NCI-H345 (cell line): ENCODE measurements at regions not wholly inside any gene's neighbourhood (a gene's known extent, or its start where the extent isn't known, plus 50 kb on each side); places are given as distances from the start of the nearest gene placed in this dataset.
"Not testable (repeated sequence)": the region's sequence is repeated elsewhere in the genome, so short reads cannot be mapped to it uniquely, and the experiment has no call there.

ENCODE experiments used
- DNase-seq: peaks from one replicate; lab custom pipeline; 2025; lab: John Stamatoyannopoulos, UW

DNA sequence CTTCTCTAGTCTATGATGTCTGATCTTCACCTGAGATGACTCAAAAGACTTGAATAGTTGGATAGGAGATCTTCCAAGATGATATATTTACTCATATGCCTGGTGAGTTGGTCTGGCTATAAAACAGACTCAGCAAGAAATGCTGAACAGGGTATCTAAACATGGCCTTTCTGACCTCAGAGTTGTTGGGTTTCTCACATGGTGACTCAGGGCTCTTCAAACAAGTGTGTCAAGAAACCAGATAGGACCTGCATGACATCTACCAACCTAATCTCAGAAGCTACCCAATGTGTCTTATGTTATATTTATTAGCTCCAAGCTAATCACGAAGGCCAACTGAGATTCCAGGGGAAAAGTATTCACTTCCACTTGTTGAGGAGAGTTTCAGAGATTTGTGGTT is 1477.3 kb downstream of the CDH8 start:
- no peak for DNase-seq

DNA sequence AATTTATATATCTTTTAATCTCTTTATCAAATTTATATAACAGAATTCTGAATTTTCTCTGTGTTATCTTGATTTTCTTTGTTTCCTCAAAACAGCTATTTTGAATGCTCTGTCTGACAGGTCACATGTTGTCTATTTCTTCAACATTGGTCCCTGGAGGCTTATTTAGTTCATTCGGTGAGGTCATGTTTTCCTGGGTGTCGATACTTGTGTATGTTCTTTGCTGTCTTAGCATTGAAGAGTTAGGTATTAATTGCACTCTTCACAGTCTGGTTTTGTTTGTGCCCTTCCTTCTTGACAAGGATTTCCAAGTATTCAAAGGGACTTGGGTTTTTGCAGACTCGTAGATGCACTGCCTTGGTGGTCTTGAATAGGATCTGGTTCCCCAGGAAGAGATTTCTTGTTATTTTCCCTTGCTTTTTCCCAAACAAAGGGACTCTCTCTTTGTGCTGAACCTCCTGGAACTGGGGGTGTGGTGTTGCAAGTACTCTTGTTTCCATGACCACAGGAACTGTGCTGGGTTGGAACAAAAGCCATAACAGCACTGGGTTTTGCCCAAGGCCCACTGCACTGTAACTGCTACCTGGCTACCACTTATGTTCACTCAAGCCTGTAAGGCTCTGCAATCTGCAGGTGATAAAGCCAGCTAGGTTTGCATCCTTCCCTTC is 1483.0 kb downstream of the CDH8 start:
- no peak for DNase-seq

DNA sequence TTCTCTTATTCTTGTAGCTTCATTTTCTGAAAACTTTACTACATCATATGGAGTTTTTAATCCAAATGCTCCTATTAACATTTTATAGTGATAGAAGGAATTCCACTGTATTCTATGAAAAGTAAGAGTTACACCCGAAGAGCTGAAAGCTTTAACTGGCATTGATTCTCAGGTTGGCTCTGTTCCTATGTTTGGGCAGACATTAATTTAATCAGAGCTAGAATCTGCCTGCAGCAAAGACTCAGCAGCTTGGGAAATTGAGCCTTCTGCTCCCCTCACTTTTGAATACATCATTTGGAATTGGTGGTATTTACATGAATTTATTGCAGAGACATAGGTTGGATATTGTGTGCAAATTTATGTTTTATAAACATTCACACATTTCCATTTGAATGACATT is 1494.7 kb downstream of the CDH8 start:
- DNase-seq = no peak

DNA sequence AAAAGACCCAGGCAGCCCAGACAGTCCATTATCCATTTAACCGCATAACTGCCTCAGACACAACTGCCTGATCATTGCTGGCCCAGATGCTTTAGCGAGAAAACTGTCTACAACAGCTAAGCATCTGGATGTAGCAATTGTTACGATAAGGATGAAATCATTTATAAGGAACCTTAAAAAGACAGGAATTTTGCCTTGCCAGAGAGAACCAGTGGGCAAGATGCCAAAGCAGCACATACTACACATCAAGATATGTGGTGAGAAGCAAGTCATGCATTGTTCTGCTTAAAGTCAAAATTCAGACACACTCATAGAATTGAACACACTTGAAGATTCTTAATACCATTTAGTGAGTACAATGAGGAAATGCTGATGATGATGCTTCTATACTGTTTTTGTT is 1525.3 kb downstream of the CDH8 start:
- DNase-seq = no peak

DNA sequence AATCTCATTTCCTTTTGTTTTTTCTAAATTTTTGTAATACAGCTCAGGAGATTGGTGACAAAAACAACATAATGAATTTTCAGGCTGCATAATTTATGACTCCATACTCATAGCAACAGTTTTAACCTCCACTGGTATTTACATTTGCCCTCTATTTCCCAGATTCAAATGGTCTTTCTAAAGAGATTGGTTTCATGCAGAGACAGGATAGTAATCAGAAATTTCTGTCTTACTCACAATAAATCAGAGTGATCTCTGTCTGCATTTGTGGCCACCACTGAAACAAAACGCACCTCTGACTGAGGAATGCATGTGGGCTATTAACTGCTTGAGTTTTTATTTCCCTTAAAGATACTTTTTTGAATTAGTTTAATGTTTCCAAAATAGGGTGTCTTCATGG is 1526.0 kb downstream of the CDH8 start:
- no peak for DNase-seq

DNA sequence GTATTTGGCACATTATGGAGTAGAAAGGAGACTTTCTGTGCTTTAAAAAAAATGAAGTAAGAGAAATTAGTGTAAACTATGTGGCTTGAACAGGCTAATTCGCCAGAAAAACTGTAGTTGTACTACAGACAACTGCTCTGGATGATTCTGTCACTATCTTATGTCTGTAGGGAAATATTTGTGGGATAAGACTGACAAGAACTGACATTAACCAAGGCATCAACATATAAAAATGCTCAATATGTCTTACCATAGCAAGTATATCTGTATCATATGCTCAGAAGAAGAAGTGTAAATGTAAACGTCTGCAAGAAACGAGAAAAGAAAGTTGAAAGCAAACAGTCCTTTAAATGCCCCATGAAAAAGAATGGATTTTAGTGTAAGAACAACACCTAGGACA is 1545.0 kb downstream of the CDH8 start:
- DNase-seq = no peak

DNA sequence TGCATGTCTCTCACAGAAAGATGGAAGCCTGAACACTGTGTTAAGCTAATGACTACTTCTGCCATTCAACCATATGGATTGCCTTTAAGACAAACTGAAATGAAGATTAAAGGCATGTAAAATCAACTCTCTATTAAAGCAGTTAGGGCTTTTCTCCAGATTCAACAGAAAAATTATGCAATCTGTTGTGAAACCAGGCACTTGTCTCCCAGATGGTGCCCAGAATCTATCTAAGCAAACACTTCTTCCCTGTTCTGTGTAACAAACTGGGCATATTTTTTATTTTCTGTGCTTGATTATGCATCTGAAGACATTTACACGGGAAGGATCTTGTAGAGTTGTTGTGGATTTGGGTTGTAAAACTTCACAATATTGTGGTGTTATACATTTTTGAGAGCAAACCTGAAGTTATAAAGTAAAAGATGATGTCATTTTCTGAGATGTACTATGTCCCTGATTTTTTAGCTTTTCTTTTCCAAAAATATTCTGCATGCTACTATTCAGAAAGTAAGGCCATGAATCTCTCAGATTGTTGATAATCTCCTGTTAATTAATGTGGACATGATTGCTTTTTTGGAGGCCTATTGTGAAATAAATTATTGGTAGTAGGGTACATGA is 1550.3 kb downstream of the CDH8 start:
- DNase-seq = no peak

DNA sequence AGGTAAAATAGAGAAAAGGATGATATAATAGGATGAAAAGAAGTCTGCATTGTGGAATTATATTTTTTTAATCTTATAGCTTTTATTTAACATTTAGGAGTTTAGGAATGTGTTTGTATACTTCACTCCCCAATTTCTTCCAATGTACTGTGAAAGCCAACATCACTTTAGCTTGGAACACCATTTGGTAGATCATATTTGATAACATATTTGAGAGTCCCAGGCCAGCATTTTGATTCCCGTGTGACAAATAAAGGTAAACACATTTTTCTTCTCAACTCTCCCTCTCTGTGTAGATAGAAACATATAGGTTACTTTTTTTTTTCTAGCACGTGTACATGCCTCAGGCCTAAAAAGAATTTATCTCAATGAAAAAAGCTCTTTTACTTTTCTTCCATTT is 1551.3 kb downstream of the CDH8 start:
- no peak for DNase-seq

DNA sequence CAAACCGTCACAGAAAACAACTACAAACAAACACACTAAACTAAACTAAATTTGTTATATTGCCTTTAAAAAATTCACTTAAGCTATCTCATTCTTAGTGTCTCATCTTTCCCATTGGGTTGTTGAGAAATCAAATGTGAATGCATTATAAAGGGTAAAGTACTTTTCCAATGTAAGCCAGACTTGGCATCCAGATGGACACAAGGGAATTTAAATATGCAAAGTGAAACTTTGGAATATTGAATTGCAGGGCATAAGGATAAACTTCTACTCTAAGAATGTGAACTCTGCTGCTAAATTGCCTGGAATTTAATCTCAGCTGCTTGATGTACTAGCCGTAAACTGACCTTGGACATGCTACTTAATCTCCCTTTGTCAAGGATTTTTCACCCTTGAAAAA is 1554.6 kb downstream of the CDH8 start:
- no peak for DNase-seq

DNA sequence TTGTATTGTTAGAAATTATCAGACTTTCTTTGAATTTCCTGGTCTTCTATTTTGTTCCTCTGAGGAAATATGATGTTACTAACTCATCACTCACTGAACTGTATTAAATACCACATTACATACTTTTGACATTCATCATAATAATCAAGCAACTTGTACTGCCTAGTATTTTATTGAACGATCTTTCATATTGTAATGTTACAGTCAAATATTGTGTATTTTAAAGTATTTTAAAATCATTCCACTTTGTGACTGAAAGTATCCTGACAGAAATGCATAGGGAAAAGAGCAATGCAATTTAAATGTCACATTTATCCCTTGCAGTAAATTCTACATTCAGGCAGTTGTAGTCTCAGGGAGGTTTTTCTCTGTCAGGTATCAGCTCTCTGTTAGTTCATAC is 1557.4 kb downstream of the CDH8 start:
- no peak for DNase-seq

DNA sequence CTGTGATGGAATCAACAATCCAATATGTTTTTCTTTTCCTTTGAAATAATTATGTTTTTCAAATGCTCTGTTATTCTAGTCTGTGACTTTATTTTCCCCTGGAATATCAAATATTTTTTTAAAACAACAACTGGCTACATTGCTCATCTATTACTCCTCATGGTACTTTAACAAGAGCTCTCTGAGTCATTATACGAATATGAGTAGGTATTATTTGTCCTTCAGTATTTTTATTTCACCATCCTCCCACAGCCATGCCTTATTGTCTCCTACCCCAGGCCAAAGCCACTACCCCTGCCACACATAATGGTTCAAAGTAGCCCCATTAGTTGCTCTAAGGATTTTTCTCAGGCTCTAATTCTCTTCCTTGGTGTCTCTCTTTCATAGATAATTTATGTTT is 1572.3 kb downstream of the CDH8 start:
- DNase-seq = no peak

DNA sequence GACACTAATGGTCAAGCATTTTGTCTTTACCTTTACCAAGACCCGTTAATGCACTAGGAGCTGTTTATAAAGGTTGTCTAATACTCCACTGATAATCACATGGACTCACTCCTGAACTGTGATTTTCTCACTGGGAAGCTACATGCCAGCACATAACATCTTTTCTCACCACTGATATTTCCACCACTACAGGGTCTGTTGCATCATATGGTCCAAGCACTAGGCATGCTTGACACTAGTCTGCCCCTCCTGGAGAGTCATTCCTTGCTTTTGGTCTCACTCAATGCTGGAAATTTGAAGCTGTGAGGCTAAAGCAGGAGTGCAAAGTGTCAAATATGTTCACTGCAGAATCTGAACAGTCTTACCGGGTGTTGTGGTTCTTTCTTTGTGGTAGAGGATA is 1576.8 kb downstream of the CDH8 start:
- no peak for DNase-seq

DNA sequence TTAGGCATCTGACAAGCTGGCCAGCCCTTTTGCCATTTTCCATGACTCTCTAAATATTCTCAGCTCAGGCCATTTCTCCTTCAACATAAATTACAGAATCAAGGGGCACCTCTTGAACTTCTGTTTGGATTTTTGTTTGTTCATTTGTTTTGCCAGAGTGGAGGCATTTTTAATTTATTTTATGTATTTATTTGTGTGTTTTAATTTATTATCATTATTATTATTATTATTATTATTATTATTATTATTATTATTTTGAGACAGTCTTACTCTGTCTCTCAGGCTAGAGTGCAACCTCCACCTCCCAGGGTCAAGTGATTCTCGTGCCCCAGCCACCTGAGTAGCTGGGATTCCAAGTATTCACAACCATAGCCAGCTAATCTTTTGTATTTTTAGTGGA is 1578.0 kb downstream of the CDH8 start:
- DNase-seq = no peak

DNA sequence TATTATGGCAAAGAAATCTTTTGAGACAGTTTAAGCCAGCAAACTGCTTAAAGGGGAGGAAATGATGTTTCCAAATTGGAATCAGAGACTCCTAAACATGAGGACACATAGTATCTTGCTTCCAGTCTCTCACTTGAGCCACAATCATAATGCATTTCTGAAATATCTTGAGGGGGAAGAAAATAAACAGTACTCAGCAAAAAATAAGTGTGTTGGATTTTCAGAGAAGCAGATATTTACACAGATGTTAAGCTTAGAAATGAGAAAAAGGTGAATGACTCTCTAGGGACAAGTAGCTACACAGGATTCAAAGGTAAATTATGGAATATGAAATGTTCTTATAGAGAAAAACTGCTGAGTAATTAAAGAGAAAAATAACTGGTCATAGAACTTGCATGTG is 1583.6 kb downstream of the CDH8 start:
- DNase-seq = no peak

DNA sequence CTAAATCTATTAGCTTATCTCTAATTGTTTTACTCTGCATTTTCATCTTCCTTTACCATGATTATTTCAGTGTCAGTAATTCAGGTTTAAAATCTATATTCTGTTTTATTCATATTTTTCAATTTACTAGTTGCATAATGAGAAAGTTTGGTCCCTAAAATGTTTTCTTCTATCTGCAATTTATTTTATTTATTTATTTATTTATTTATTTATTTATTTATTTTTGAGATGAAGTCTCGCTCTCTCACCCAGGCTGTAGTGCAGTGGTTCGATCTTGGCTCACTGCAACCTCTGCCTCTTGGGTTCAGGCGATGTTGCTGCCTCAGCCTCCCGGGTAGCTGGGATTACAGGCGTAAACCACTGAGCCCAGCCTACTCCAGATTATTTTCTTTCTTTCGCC is 1597.3 kb downstream of the CDH8 start:
- DNase-seq = no peak

DNA sequence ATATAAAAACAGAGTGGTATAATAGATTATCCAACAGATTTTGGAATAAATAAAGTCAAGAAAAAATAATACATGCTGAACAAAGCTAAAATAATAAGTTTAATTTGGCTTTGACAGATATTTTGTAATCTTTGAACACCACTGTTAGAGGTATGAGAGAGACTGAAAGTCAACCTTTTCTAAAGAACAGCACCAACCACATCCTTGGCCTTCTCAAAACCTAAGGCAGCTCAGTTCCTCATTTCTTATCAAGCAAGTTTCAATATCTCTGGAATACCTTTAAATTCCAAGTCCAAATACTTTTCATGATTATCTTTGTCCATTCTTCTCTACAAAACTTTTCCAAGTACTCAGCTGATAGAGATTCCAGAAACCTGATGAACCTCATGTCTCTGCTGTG is 1603.8 kb downstream of the CDH8 start:
- no peak for DNase-seq

DNA sequence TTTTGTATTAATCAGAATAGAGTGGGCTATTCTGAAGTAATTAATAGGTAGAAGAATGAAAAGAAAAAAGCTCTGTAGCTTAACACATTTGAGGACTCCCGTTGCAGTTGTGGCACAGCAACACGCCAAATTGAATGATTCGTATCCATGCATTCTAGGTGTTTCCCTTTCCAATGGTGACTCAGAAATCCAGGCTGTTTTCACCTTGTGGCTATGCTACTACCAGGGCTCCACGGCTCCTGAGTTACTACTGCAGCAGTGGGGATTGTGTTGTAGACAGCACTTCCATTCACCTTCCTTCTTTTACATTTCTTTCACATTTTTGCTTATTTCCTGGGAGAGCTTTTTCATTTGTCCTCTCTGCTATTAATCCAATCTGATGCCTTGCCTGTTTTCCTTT is 1616.4 kb downstream of the CDH8 start:
- DNase-seq = no peak

DNA sequence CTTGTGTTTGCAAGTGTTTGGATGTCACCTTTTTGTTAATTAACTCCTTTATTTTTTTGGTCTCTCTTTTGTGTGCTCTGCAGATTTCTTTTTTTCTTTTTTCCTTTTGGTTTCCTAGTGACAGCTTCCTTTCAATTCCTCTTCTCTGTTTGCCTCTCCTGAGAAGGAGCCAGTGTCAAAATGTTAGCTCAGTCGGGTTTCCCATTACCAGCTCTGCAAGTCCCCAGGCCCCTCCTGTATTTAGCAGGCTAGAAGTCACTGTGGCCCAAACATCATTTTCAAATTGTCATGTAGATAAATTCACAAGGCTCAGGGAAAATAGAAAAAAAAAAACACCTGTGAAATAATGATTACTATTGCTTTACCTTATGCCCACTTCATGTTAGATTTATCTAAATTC is 1621.6 kb downstream of the CDH8 start:
- DNase-seq = no peak

DNA sequence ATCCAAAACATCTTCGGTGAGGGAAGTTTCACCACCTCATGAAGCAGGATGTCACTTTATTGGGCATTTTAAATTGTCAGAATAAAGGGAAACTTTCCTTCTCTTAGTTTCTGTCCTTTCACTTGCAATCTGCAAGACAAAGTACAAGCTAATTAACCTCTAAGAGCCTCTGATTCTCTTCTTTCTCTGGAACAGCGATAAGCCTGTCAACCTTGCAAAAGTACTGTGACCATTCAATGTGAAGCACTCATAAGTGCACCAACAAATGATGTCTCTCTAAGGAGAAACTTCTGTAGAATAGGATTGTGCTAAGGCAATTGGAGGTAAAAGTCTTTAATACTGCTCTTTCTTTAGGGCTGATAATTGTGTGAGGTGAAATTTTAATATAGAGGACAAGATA is 1622.3 kb downstream of the CDH8 start:
- no peak for DNase-seq

DNA sequence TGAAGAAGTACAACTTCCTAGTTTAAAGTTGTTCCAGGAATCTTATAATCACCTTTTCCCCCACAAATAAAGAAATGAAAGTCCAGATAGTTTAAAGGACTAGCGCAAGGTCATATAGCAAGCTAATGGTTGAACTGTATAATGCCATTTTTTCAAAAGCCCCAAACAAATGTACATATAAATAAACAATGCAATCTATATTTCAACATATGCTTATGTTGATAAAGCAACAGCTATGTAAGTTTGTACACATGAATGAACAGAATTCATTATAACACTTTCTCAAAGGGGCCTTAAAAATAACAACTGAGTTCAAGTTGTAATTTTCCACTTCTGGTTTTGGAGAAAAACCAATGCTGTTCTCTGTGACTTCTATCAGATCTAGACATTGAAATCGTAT is 1628.6 kb downstream of the CDH8 start:
- no peak for DNase-seq

DNA sequence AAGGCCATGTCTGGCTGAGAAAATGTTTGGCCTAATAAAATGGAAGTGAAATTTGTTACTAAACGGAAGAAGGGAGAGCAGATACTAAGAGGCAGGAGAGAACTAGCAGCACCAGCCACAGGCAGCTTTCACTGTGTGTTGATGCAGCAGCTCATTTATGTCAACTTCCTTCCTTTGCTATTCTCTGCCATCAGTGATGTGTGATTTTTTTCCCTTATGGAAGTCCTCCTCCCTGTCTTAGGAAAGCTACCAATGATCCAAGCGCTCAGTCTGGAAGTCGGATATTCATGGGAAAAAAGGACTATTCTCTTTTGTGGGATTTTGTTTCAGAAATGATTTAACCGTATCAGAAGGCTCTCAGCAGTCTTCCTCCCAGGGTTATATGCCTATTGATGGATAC is 1629.2 kb downstream of the CDH8 start:
- DNase-seq = no peak

DNA sequence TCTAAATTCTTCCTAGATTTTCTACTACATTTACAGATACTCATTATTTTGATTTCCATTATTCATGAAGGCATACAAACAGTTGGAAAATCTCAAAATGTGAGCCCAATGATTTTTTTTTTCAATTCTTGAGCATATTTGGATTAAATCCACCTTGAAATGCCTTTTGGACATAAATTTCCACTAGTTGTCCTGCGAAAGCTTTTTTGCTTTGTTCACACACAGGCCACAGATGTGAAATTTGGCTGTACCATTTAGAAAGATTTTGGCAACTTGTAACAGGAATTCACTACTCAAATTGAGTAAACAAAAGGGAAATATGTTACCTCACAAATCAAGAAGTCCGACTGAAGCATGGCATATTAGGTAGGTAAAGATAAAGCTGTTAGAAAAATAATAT is 1631.0 kb downstream of the CDH8 start:
- no peak for DNase-seq

DNA sequence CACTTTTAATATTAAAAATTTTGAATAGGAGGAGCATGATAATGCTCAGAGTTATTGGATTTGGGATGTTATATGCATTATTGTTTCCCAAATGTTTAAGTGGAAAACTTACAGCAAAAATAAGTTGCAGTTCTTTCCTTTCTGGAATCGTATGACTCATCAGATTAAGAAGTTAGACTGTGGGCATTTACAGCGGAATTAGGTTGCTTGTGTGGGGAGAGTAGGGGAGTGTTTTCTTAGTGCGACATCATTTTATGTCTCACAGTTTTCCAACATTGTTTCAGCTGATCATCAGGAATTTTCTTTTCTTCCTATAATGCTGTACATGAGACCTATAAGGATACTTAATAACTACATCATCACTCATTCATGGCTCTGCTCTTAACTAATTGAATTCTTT is 1631.8 kb downstream of the CDH8 start:
- DNase-seq = no peak

DNA sequence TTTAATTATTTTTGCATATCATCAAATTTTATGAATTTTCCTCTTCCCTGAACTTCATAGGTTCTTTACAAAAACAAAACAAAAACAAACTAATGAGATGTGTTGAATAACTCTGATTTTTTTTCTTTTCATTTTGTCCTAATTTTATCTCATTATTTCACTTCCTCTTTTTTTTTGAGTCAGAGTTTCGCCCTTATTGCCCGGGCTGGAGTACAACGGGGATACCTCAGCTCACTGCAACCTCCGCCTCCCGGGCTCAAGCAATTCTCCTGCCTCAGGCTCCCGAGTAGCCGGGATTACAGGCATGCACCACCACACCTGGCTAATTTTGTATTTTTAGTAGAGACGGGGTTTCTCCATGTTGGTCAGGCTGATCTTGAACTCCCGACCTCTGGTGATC is 1633.3 kb downstream of the CDH8 start:
- DNase-seq = not testable (repeated sequence)
